ENCODE measurements at regions not wholly inside any gene's neighbourhood (a gene's known extent, or its start where the extent isn't known, plus 50 kb on each side); places are given as distances from the start of the nearest gene placed in this dataset.
"Not testable (repeated sequence)": the region's sequence is repeated elsewhere in the genome, so short reads cannot be mapped to it uniquely, and the experiment has no call there.

DNA sequence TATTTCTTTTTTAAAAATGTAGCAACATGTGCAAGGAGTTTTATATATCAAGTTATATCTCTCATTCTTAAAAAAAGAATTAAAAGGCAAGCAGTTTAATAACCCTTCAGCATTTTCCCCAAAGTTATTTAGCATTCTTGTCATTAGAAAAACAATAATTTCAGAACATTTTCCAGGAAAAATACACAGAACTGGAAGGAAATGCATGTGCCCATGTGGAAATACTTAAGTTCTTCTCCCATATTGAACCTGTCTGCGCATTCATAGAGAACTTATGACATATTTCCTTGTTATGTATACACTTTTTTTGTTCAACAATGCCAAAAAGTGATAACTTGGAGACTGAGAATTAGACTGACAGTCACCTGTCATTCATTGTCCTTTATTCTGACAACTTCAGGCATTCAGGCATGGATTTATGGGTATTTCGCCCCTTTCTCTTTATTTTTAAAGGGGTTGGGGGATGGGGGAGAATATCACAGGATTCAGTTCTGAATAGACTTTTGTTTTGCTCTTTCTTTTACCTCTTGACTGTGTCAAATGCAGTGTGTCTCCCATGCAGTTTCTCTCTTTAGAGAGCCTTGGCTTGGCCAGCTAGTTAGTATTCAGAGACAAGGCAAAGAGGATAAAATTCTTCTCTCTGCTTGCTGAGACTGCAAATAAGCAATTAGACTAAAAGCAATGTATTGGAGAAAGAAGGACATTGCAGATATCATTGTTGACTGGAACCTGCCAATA lies 701.0 kb downstream of the NR2F1-AS1 start:
- DNase-seq (ENCODE audit: low read depth), result no peak

DNA sequence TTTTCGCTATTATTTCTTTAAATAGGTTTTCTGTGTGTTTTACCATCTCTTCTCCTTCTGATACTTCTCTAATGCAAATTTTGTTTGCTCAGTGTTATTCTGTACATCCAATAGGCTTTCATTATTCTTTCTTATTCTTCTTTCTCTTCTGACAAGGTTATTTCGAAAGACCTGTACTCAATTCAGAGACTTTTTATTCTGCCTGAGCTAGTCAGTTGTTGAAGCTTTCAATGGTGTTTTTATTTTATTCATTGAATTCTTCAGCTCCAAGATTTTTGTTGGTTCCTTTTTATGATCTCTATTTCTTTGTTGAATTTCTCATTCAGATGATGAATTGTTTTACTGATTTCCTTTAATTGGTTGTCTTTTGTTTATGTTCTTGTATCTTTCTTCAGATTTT lies 706.2 kb downstream of the NR2F1-AS1 start:
- DNase-seq (ENCODE audit: low read depth), result no peak

DNA sequence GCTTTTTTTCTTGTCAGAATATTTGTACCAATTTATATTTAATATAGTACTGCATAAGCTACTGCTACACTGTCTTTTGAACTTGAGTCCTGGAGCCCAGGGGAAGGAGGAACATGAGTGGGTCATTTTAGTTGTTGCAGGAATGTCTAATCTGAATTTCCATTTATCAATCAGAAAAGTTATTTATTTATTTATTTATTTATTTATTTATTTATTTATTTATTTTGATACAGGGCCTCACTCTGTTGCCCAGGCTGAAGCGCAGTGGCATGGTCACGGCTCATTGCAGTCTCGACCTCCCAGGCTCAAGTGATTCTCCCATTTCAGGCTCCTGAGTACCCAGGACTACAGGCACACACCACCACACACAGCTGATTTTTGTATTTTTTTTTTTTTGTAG lies 712.6 kb downstream of the NR2F1-AS1 start:
- DNase-seq (ENCODE audit: low read depth), result no peak

DNA sequence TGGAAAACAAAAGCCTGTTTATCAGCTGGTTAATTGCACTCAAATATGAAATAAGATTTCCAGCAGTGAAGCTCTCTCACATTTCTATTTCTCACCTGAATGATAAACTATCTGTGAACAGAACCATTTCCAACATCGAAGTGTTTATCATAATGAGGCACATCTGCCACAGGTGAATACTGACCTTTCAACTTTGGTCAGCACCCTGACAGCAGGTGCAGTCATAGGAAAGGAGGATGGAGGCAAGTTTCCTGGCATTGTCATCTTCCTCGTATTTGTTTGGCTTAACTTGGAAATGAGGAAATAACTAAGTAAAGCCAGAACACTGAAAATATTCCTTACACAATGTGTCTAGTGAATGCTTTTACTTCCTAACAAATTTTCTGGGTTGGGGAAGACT lies 716.4 kb downstream of the NR2F1-AS1 start:
- DNase-seq (ENCODE audit: low read depth), result no peak

- DNase-seq (ENCODE audit: low read depth), result no peak
These were observed 717.4 kb downstream of the NR2F1-AS1 start for GRCh38 chr5:92863666-92864065.

DNA sequence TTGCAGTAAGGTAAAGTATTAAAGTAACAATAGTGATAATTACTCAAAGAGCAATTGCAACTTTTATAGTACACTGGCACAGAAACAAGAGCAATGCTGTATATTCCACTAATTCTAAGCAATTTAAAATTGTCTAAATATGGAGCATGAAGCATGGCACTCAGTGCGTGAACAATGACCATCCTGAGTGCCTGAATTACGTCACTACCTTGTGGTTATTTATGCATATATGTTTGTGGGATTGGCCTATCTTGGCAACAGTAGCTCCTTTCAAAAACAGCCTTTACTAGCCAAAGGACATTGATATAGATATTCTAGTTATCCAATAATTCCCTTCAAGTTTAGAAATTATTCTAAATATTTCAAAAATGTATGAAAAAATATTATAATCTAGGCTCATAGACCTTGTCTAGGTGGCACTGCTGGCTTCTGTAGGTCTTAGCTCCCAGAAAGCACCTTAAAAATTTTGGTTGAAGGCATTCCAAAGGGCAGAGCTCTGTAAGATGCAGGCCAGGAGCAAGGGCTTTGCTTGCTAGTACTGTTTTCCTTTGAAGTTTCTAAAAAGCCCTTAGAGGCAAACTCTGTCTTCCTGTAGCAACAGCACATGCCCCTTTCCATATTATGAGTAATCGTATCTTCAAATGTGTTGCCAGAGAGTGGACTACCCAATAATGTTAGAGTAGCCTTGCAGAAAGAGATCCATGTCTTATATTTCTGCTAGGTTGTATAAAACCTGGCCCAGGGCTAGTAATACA lies 719.3 kb downstream of the NR2F1-AS1 start:
- DNase-seq (ENCODE audit: low read depth), result no peak

GRCh38 chr5:92860061-92860460 lies 721.0 kb downstream of the NR2F1-AS1 start:
- no peak for DNase-seq (ENCODE audit: low read depth)

DNA sequence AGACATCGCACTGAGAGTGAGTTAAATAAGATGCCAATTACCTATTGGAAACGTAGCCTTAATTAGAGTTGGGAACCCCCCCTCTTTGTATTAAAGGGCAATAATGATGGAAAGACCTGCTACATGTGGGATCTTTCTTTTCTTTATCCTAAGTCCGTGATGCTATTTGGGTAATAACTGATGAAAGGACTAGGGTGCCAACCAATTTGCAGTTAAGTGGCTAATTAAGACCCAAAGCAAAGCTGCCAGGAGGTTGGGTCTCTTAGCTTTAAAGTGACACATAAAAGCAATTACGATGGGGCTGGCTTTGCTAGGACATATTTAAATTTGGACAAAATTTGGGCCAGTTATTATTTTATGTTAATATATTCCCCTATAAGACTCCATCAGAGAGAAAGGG lies 728.8 kb downstream of the NR2F1-AS1 start:
- DNase-seq (ENCODE audit: low read depth), result no peak

DNA sequence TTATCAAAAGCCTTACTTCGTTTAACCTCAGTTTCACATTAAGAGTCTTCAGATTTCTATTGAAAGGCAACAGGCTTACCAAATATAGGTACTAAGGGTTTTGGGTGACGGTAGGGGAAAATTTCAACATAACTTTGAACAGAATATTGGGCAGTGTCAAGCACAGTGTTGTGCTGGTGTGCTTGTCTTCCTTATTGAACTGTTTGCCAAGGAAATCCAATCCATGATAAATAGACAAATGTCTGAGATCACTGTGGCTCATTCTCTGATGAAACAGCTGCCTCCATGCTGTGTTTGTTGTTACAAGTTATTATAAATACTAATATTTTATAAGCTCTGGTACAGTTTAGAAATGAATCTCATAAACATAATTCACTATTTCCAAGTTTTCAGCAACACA lies 730.1 kb downstream of the NR2F1-AS1 start:
- DNase-seq (ENCODE audit: low read depth), result no peak

GRCh38 chr5:92849756-92850155 lies 731.3 kb downstream of the NR2F1-AS1 start:
- DNase-seq (ENCODE audit: low read depth), result no peak

- DNase-seq (ENCODE audit: low read depth), result no peak
These were observed 739.3 kb downstream of the NR2F1-AS1 start for GRCh38 chr5:92841604-92842155.

DNA sequence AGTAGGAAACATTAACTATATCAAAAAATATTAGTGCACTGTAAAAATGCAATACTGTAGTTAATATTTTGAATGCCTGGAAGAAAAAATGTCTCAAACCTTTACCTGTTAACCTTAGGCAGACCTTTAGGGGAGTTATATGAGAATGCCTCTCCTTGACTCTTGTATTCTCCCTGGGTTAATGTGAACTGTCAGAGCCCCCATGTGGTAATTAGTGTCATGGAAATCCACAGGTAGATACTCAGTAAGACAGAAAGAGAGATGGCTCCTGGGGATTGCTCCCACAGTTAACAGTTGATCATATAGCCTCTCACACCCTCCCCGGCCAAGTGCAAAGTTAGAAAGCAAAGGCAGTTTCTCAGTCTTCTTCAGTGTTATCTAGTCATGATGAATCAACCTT lies 742.8 kb downstream of the NR2F1-AS1 start:
- no peak for DNase-seq (ENCODE audit: low read depth)

GRCh38 chr5:92836855-92837755 lies 743.9 kb downstream of the NR2F1-AS1 start:
- peak; percentile 26 for DNase-seq (ENCODE audit: low read depth)

DNA sequence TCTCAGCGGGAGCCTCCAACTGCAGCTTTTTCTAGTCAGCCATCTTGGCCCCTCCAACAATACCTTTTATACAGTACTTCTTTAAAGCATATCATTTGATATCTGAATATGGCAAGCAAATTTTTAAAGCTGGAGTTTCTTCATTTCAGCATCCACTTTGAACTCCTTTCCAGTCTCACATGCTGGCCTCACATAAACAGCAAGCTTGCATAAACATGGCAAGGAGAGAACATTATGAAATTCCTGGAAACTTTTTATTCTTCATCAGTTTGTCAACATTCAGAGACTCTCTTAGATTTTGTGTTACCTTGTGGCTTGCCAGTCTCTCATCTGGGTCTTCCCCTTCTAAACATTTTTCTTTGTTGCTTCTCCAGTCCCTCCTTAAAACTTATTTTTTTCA lies 745.3 kb downstream of the NR2F1-AS1 start:
- DNase-seq (ENCODE audit: low read depth), result no peak

GRCh38 chr5:92823551-92823950 lies 757.5 kb downstream of the NR2F1-AS1 start:
- not testable (repeated sequence) for DNase-seq (ENCODE audit: low read depth)

- DNase-seq (ENCODE audit: low read depth), result no peak
These were observed 758.8 kb downstream of the NR2F1-AS1 start for GRCh38 chr5:92822183-92822582.

DNA sequence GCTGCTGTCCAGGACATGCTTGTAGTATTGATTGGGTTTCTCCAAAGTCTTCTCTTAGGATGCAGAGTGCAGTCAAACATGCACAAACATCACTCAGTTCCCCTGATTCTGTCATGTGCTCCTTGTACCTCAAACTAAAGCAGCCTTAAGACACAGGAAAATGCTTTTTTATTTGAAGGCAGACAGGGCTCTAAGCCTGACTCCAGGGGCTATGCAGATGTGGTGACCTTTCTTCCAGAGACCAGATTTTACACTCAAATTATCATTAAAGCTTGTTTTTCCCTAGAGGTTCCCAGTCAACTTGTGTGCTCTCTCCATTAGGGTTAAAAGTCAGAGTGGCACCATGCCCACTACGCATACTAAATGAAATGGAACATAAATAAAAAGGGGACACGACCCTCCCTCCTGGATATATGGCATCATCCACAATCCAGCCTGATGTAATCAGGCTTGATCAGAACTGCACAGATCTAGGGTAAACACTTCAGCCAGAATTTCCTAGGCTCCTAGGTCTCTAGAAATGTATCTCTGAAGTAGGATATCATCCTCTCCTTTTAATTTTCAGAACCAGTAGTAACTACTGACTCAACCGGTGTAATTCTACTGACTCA lies 771.1 kb downstream of the NR2F1-AS1 start:
- peak; percentile 1 for DNase-seq (ENCODE audit: low read depth)

GRCh38 chr5:92808474-92808873 lies 772.5 kb downstream of the NR2F1-AS1 start:
- DNase-seq (ENCODE audit: low read depth), result no peak

DNA sequence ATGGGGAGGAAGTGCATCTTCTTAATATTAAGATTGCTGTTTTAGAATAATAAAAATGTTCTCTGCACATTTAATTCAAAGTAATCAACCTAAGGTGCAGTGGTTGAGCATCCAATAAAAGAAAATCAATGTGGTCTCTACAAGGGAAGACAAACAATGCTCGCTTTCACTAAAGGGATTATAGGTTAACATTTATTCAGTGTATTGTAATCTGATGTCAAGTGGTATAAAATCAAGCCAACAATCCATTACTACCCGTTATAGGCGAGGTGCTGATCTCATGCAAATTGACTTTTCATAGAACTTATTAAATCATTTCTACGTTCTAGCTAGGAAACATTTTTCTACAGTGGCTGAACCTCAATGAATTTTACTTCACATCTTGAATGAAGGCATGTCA lies 773.9 kb downstream of the NR2F1-AS1 start:
- DNase-seq (ENCODE audit: low read depth), result no peak

- DNase-seq (ENCODE audit: low read depth), result no peak
These were observed 775.6 kb downstream of the NR2F1-AS1 start for GRCh38 chr5:92805446-92805845.

- DNase-seq (ENCODE audit: low read depth), result no peak
These were observed 779.1 kb downstream of the NR2F1-AS1 start for GRCh38 chr5:92801911-92802310.

DNA sequence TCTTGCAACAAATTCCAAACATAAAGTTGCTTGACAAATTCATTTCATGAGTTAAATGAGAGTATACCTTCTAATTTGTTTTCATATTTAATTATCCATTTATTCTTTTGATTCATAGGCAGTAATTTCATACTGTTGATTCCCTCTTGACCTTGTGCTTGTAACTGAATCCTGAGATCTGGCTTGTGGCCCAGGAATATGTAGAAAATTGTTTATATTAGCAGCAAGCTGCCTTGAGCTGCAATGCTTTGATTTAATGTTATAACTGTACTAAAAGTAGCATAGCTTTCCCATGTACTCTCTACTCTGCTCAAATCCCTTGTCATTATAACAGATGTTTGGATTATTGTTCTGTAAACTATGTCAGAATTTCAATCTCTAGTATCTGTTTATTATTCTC lies 780.7 kb downstream of the NR2F1-AS1 start:
- peak; percentile 62 for DNase-seq (ENCODE audit: low read depth)

Measured in fibroblast of the conjunctiva (primary cell).